Caco-2 (cell line): ENCODE measurements at regions not wholly inside any gene's neighbourhood (a gene's known extent, or its start where the extent isn't known, plus 50 kb on each side); places are given as distances from the start of the nearest gene placed in this dataset.
"Not testable (repeated sequence)": the region's sequence is repeated elsewhere in the genome, so short reads cannot be mapped to it uniquely, and the experiment has no call there.

Experiments used
- BruUV-seq: library from RNA; stranded (reverse); fragments of 400-500 nt; replicated peaks from 2 replicates; lab custom pipeline; 2021; lab: Mats Ljungman, UMichigan
- CTCF ChIA-PET: fragments of 300-600 bp; sonication (Branson Sonifier 250); formaldehyde crosslinking; loops from one replicate; lab custom pipeline; 2022; ENCODE audit warnings: antibody characterized with exemption; lab: Charles Lee
- POLR2A ChIA-PET: fragments of 300-600 bp; sonication (Branson Sonifier 250); formaldehyde crosslinking; loops from one replicate; lab custom pipeline; 2022; ENCODE audit warnings: antibody characterized with exemption; lab: Charles Lee
- DNase-seq, 2 experiments: peaks; one replicate each; pipeline versions ENCODE4 v3.0.0 to v3.0.0-alpha.2; 2020 to 2022
- H3K27me3 ChIP-seq: replicated peaks from 2 replicates; pipeline ENCODE4 v1.6.0; 2011; ENCODE audit warnings: low read length; ENCODE audit not compliant: control insufficient read depth, insufficient read depth
- H3K36me3 ChIP-seq: 2 replicates; pipeline ENCODE4 v1.5.1; 2011; ENCODE audit warnings: low read length; ENCODE audit not compliant: control insufficient read depth, insufficient read depth
- H3K4me1 ChIP-seq: fragments of 250-450 bp; sonication (Bioruptor Pico); 2 replicates; pipeline ENCODE4 v1.5.1; 2020; ENCODE audit warnings: mild to moderate bottlenecking
- H3K4me3 ChIP-seq: 2 replicates; pipeline ENCODE4 v1.5.1; 2011; ENCODE audit warnings: low read depth, mild to moderate bottlenecking, control low read depth, low read length
- H3K9me3 ChIP-seq: fragments of 250-450 bp; sonication (Bioruptor Pico); 2 replicates; pipeline ENCODE4 v1.5.1; 2020; ENCODE audit warnings: mild to moderate bottlenecking, moderate library complexity
- H3K27ac Mint-ChIP-seq: one replicate; pipeline ENCODE4 v1.8.0; 2022; ENCODE audit warnings: mixed read lengths; ENCODE audit not compliant: unreplicated experiment
- H3K27me3 Mint-ChIP-seq: one replicate; pipeline ENCODE4 v1.8.0; 2022; ENCODE audit warnings: mixed read lengths; ENCODE audit not compliant: insufficient read depth, unreplicated experiment
- H3K36me3 Mint-ChIP-seq: one replicate; pipeline ENCODE4 v1.8.0; 2022; ENCODE audit warnings: mild to moderate bottlenecking, mixed read lengths; ENCODE audit not compliant: insufficient read depth, unreplicated experiment
- H3K4me1 Mint-ChIP-seq: one replicate; pipeline ENCODE4 v1.8.0; 2022; ENCODE audit warnings: low read depth, mixed read lengths; ENCODE audit not compliant: unreplicated experiment
- H3K4me3 Mint-ChIP-seq: one replicate; pipeline ENCODE4 v1.8.0; 2022; ENCODE audit warnings: mild to moderate bottlenecking, moderate library complexity, mixed read lengths; ENCODE audit not compliant: unreplicated experiment
- H3K9me3 Mint-ChIP-seq: one replicate; pipeline ENCODE4 v1.8.0; 2022; ENCODE audit warnings: mixed read lengths; ENCODE audit not compliant: unreplicated experiment
- intact Hi-C: fragments of 100-400 bp; cut with micrococcal nuclease; formaldehyde crosslinking; loops from one replicate; pipeline ENCODE4 v1.10.0; 2022; ENCODE audit not compliant: unreplicated experiment
- TF ChIP-seq, protein P1 (sequence below), 2 experiments: fragments of 200-600 bp in 1 of 2; IDR thresholded peaks; 1 replicate in 1 of 2; 2 replicates in 1 of 2; pipeline versions ENCODE4 v1.5.1 to v1.8.0; 2011 to 2022; ENCODE audit warnings: antibody characterized with exemption in 1 of 2, control low read depth in 1 of 2, inconsistent platforms in 1 of 2, low read depth in 1 of 2, low read length in 1 of 2, mild to moderate bottlenecking in 1 of 2, moderate library complexity in 1 of 2; ENCODE audit not compliant: insufficient read depth in 1 of 2, severe bottlenecking in 1 of 2, unreplicated experiment in 1 of 2

- no peak overlapping the region for H3K4me3 Mint-ChIP-seq
- H3K36me3 ChIP-seq: no peaks in the 10 kb centered on the region
- H3K4me3 ChIP-seq: no peak overlapping the region
- BruUV-seq: no TSS peak
- no peaks in the 10 kb centered on the region for H3K4me1 ChIP-seq
- CTCF ChIA-PET: no interaction called here
- no peaks in the 10 kb centered on the region for H3K36me3 Mint-ChIP-seq
- DNase-seq: no peak
- POLR2A ChIA-PET: no interaction called here
- intact Hi-C loops: no loop called here
- H3K9me3 Mint-ChIP-seq: no peaks in the 10 kb centered on the region
- H3K4me1 Mint-ChIP-seq: no peaks in the 10 kb centered on the region
- H3K27ac Mint-ChIP-seq: no peak overlapping the region
- TF ChIP-seq, protein P1, sequence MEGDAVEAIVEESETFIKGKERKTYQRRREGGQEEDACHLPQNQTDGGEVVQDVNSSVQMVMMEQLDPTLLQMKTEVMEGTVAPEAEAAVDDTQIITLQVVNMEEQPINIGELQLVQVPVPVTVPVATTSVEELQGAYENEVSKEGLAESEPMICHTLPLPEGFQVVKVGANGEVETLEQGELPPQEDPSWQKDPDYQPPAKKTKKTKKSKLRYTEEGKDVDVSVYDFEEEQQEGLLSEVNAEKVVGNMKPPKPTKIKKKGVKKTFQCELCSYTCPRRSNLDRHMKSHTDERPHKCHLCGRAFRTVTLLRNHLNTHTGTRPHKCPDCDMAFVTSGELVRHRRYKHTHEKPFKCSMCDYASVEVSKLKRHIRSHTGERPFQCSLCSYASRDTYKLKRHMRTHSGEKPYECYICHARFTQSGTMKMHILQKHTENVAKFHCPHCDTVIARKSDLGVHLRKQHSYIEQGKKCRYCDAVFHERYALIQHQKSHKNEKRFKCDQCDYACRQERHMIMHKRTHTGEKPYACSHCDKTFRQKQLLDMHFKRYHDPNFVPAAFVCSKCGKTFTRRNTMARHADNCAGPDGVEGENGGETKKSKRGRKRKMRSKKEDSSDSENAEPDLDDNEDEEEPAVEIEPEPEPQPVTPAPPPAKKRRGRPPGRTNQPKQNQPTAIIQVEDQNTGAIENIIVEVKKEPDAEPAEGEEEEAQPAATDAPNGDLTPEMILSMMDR (IDR thresholded peaks at IDR 0.05; ENCODE audit: insufficient read depth in 1 of 2, low read depth in 1 of 2, low read length in 1 of 2, severe bottlenecking in 1 of 2, unreplicated experiment in 1 of 2): no peak
- peaks cover 2% of the 10 kb centered on the region for H3K27me3 Mint-ChIP-seq
- H3K27me3 ChIP-seq: no peaks in the 10 kb centered on the region
- no peaks in the 10 kb centered on the region for H3K9me3 ChIP-seq
Measured at GRCh38 chr4:65234061-65234460, 436.2 kb downstream of the EPHA5 start.

DNA sequence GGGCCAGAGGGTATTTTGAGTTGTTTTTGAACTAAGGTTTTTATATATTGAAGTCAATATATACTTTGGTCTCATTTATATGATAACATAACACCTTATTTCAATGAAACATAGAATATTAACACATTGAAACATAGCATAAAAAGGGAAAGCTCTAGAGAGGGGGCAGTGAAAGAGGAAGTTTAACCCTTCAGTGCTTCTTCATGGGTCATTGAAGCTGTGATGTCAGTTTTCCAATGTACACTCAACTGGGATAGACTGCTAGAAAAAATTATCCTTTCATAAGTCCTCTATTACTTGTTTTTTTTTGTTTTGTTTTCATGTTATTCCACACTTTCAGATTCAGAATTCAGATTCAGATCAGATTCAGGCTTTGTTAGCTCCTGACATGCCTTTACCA, 442.7 kb downstream of the EPHA5 start:
- H3K27ac Mint-ChIP-seq: no peak overlapping the region
- H3K27me3 Mint-ChIP-seq: peaks cover 4% of the 10 kb centered on the region
- POLR2A ChIA-PET: no interaction called here
- H3K9me3 Mint-ChIP-seq: no peaks in the 10 kb centered on the region
- no peak overlapping the region for H3K4me3 Mint-ChIP-seq
- TF ChIP-seq, protein P1 (IDR thresholded peaks at IDR 0.05; ENCODE audit: insufficient read depth in 1 of 2, low read depth in 1 of 2, low read length in 1 of 2, severe bottlenecking in 1 of 2, unreplicated experiment in 1 of 2): no peak
- DNase-seq: no peak
- H3K9me3 ChIP-seq: no peaks in the 10 kb centered on the region
- no TSS peak for BruUV-seq
- CTCF ChIA-PET: no interaction called here
- H3K4me1 ChIP-seq: no peaks in the 10 kb centered on the region
- H3K4me1 Mint-ChIP-seq: no peaks in the 10 kb centered on the region
- intact Hi-C loops: no loop called here
- H3K27me3 ChIP-seq: no peaks in the 10 kb centered on the region
- H3K36me3 Mint-ChIP-seq: no peaks in the 10 kb centered on the region
- no peaks in the 10 kb centered on the region for H3K36me3 ChIP-seq
- H3K4me3 ChIP-seq: no peak overlapping the region

- Histone ChIP-seq H3K27me3 (no peaks in the 10 kb centered on the region), H3K36me3 (no peaks in the 10 kb centered on the region), H3K4me3 (no peak overlapping the region), H3K4me1 (no peaks in the 10 kb centered on the region), H3K9me3 (no peaks in the 10 kb centered on the region)
- no peak for DNase-seq
- Mint-ChIP-seq H3K9me3 (no peaks in the 10 kb centered on the region), H3K4me3 (no peak overlapping the region), H3K4me1 (no peaks in the 10 kb centered on the region), H3K27me3 (peaks cover 5% of the 10 kb centered on the region), H3K27ac (no peak overlapping the region), H3K36me3 (no peaks in the 10 kb centered on the region)
- CTCF ChIA-PET: no interaction called here
- POLR2A ChIA-PET: no interaction called here
- intact Hi-C loops: no loop called here
- TF ChIP-seq, protein P1 (IDR thresholded peaks at IDR 0.05; ENCODE audit: insufficient read depth in 1 of 2, low read depth in 1 of 2, low read length in 1 of 2, severe bottlenecking in 1 of 2, unreplicated experiment in 1 of 2): no peak
- BruUV-seq: no TSS peak
Measured at GRCh38 chr4:65223601-65224000, 446.7 kb downstream of the EPHA5 start.

DNA sequence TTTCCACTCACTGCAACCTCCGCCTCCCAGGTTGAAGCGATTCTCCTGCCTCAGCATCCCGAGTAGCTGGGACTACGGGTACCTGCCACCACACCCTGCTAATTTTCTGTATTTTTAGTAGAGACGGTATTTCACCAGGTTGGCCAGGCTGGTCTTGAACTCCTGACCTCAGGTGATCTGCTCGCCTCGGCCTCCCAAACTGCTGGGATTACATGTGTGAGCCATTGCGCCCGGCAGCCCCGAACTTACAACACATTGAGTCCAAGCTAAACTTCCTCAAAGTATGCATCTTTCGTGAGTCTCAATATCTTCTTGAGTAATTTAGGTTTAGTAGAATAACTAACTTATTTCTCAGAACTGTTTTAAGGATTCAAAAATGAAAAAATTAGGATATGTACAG, 447.2 kb downstream of the EPHA5 start:
- H3K9me3 Mint-ChIP-seq, H3K27me3 ChIP-seq, H3K9me3 ChIP-seq, POLR2A ChIA-PET, H3K4me3 ChIP-seq, intact Hi-C loops, H3K4me1 ChIP-seq, DNase-seq, H3K36me3 ChIP-seq, BruUV-seq, H3K4me3 Mint-ChIP-seq, H3K27ac Mint-ChIP-seq, CTCF ChIA-PET, H3K27me3 Mint-ChIP-seq, H3K4me1 Mint-ChIP-seq, H3K36me3 Mint-ChIP-seq: not testable (repeated sequence)
